ENCODE measurements at regions not wholly inside any gene's neighbourhood (a gene's known extent, or its start where the extent isn't known, plus 50 kb on each side); places are given as distances from the start of the nearest gene placed in this dataset.

DNA sequence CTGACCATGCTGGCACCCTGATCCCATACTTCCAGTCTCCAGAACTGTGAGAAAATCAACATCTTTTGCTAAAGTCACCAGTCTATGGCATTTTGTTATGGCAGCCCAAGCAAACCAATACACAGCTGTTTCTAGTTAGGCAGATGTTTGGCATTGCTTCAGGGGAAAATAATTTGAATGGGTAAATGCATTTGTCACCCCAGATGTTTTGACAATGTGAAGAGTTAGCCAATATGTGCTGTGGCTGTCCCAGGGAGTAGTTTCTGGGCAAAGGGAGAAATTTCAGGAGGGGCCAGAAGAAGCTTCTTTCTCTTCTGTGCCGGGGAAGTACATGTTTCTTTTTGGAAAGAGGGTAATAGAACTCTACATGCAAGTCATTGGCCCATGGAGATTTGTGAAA is 619.0 kb downstream of the SLC4A3 start:
- TF ChIP-seq, protein P1, sequence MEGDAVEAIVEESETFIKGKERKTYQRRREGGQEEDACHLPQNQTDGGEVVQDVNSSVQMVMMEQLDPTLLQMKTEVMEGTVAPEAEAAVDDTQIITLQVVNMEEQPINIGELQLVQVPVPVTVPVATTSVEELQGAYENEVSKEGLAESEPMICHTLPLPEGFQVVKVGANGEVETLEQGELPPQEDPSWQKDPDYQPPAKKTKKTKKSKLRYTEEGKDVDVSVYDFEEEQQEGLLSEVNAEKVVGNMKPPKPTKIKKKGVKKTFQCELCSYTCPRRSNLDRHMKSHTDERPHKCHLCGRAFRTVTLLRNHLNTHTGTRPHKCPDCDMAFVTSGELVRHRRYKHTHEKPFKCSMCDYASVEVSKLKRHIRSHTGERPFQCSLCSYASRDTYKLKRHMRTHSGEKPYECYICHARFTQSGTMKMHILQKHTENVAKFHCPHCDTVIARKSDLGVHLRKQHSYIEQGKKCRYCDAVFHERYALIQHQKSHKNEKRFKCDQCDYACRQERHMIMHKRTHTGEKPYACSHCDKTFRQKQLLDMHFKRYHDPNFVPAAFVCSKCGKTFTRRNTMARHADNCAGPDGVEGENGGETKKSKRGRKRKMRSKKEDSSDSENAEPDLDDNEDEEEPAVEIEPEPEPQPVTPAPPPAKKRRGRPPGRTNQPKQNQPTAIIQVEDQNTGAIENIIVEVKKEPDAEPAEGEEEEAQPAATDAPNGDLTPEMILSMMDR (IDR thresholded peaks at IDR 0.05; ENCODE audit: insufficient read depth, low read depth, low read length): no peak
- no peak for TF ChIP-seq EZH2 (IDR thresholded peaks at IDR 0.05; ENCODE audit: insufficient read depth, low read length)
